ENCODE measurements at regions not wholly inside any gene's neighbourhood (a gene's known extent, or its start where the extent isn't known, plus 50 kb on each side); places are given as distances from the start of the nearest gene placed in this dataset.

- TF ChIP-seq CTCF (IDR thresholded peaks at IDR 0.05) = no peak
- TF ChIP-seq EP300 (IDR thresholded peaks at IDR 0.05) = no peak
- TF ChIP-seq POLR2A (IDR thresholded peaks at IDR 0.05) = no peak
These were observed 196.6 kb upstream of the BCL6 start for GRCh38 chr3:187941848-187942194.
